ENCODE measurements at regions not wholly inside any gene's neighbourhood (a gene's known extent, or its start where the extent isn't known, plus 50 kb on each side); places are given as distances from the start of the nearest gene placed in this dataset.

DNA sequence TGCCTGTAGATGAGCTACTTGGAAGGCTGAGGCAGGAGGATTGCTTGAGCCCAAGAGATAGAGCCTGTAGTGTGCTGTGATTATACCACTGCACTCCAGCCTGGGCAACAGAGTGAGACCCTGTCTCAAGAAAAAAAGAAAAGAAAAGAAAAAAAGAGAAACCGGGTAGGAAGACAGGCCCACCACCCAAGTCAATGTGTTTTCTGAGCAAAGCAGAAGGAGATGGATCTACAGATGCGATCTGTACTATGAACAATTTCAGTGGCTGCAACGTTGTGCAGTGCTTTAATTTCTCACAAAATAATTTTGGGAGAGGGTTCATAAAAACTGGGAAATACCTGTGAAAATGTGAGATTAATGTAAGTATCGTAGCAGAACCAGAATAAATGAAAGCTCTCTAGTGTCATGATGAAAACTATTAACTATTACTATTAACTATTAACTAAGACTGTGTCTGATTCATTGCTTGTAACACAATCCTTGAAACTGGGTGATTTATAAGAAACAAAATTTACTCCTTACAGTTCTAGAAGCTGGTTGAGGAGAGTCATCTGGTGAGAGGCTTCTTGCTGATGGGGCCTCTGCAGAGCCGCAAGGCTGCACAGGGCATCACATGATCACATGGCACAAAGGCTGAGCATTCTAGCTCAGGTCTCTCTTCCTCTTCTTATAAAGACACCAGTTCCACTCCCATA lies 233.1 kb upstream of the ZNF217 start:
- Histone ChIP-seq H3K9ac (ENCODE audit: low read length in 3 of 3) (no peak overlapping the region), H3K27ac (ENCODE audit: low read depth in 2 of 2, low read length in 2 of 2) (peak overlapping the region; percentile 3 to 94), H3K9me3 (ENCODE audit: control insufficient read depth in 2 of 3, insufficient read depth in 1 of 3, low read length in 3 of 3) (no peaks in the 10 kb centered on the region), H3K27me3 (ENCODE audit: control insufficient read depth, insufficient read depth, low read length) (no peaks in the 10 kb centered on the region), H3K4me3 (ENCODE audit: low read length in 3 of 3) (no peak overlapping the region), H3K36me3 (ENCODE audit: control insufficient read depth in 2 of 3, insufficient read depth in 3 of 3, low read length in 3 of 3) (no peaks in the 10 kb centered on the region), H3K4me1 (ENCODE audit: control insufficient read depth in 2 of 3, insufficient read depth in 2 of 3, low read depth in 1 of 3, low read length in 3 of 3) (peaks cover 9 to 27% (median 21%) of the 10 kb centered on the region in 3 donors)
- peak in 4 of 5 donors; percentile 29 to 79 (median 68) for DNase-seq
- TF ChIP-seq, protein P1, sequence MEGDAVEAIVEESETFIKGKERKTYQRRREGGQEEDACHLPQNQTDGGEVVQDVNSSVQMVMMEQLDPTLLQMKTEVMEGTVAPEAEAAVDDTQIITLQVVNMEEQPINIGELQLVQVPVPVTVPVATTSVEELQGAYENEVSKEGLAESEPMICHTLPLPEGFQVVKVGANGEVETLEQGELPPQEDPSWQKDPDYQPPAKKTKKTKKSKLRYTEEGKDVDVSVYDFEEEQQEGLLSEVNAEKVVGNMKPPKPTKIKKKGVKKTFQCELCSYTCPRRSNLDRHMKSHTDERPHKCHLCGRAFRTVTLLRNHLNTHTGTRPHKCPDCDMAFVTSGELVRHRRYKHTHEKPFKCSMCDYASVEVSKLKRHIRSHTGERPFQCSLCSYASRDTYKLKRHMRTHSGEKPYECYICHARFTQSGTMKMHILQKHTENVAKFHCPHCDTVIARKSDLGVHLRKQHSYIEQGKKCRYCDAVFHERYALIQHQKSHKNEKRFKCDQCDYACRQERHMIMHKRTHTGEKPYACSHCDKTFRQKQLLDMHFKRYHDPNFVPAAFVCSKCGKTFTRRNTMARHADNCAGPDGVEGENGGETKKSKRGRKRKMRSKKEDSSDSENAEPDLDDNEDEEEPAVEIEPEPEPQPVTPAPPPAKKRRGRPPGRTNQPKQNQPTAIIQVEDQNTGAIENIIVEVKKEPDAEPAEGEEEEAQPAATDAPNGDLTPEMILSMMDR (IDR thresholded peaks at IDR 0.05; ENCODE audit: borderline replicate concordance, extremely low read depth, insufficient read depth), result no peak
- FAIRE-seq, result no peak
- intact Hi-C loops (cut with DNase I), result no loop called here

GRCh38 chr20:53826090-53826489 lies 232.5 kb upstream of the ZNF217 start:
- Histone ChIP-seq H3K9me3 (ENCODE audit: control insufficient read depth in 2 of 3, insufficient read depth in 1 of 3, low read length in 3 of 3) (no peaks in the 10 kb centered on the region), H3K27ac (ENCODE audit: low read depth in 2 of 2, low read length in 2 of 2) (no peak overlapping the region), H3K36me3 (ENCODE audit: control insufficient read depth in 2 of 3, insufficient read depth in 3 of 3, low read length in 3 of 3) (no peaks in the 10 kb centered on the region), H3K9ac (ENCODE audit: low read length in 3 of 3) (no peak overlapping the region), H3K4me3 (ENCODE audit: low read length in 3 of 3) (no peak overlapping the region), H3K4me1 (ENCODE audit: control insufficient read depth in 2 of 3, insufficient read depth in 2 of 3, low read depth in 1 of 3, low read length in 3 of 3) (peaks cover 9 to 27% (median 21%) of the 10 kb centered on the region in 3 donors), H3K27me3 (ENCODE audit: control insufficient read depth, insufficient read depth, low read length) (no peaks in the 10 kb centered on the region)
- DNase-seq, result no peak
- TF ChIP-seq, protein P1 (IDR thresholded peaks at IDR 0.05; ENCODE audit: borderline replicate concordance, extremely low read depth, insufficient read depth), result no peak
- no peak for FAIRE-seq
- intact Hi-C loops (cut with DNase I), result no loop called here

GRCh38 chr20:53825282-53825681 lies 231.6 kb upstream of the ZNF217 start:
- Histone ChIP-seq H3K9me3 (ENCODE audit: control insufficient read depth in 2 of 3, insufficient read depth in 1 of 3, low read length in 3 of 3) (no peaks in the 10 kb centered on the region), H3K9ac (ENCODE audit: low read length in 3 of 3) (no peak overlapping the region), H3K27ac (ENCODE audit: low read depth in 2 of 2, low read length in 2 of 2) (no peak overlapping the region), H3K4me3 (ENCODE audit: low read length in 3 of 3) (no peak overlapping the region), H3K36me3 (ENCODE audit: control insufficient read depth in 2 of 3, insufficient read depth in 3 of 3, low read length in 3 of 3) (no peaks in the 10 kb centered on the region), H3K4me1 (ENCODE audit: control insufficient read depth in 2 of 3, insufficient read depth in 2 of 3, low read depth in 1 of 3, low read length in 3 of 3) (peaks cover 9 to 23% (median 21%) of the 10 kb centered on the region in 3 donors), H3K27me3 (ENCODE audit: control insufficient read depth, insufficient read depth, low read length) (no peaks in the 10 kb centered on the region)
- intact Hi-C loops (cut with DNase I), result no loop called here
- TF ChIP-seq, protein P1 (IDR thresholded peaks at IDR 0.05; ENCODE audit: borderline replicate concordance, extremely low read depth, insufficient read depth), result no peak
- FAIRE-seq (no peak), DNase-seq (no peak)

Measured in kidney (tissue), 13 donors.